Hindlimb muscle (tissue), 1 donor: ENCODE measurements at regions not wholly inside any gene's neighbourhood (a gene's known extent, or its start where the extent isn't known, plus 50 kb on each side); places are given as distances from the start of the nearest gene placed in this dataset.
"Not testable (repeated sequence)": the region's sequence is repeated elsewhere in the genome, so short reads cannot be mapped to it uniquely, and the experiment has no call there.

Source experiments
- DNase-seq: peaks from one replicate; pipeline ENCODE4 v3.0.0-alpha.2; 2013

DNA sequence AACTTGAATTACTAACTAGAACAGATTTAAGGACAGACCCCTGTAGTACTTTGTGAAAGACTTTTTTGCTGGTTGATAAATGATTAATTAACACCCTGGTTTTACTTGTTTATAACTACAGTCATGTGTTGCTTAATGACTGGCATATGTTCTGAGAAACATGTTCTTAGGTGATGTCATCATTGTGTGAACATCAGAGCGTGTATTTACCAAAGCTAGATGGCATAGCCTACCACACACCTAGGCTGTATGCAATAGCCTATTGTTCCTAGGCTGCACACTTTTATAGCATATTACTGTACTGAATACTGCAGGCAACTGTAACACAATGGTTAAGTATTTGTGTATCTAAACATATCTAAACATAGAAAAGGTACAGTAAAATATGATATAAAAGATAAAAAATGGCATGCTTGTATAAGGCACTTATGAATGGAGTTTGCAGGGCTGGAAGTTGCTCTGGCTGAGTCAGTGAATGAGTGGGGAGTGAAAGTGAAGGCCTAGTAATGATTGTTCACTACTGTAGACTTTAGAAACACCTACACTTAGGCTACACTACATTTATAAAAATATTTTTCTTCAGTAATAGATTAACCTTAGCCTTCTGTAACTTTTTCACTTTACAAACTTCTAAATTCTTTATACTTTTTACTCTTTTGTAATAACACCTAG lies 260.3 kb downstream of the KCNRG start:
- DNase-seq, result no peak

DNA sequence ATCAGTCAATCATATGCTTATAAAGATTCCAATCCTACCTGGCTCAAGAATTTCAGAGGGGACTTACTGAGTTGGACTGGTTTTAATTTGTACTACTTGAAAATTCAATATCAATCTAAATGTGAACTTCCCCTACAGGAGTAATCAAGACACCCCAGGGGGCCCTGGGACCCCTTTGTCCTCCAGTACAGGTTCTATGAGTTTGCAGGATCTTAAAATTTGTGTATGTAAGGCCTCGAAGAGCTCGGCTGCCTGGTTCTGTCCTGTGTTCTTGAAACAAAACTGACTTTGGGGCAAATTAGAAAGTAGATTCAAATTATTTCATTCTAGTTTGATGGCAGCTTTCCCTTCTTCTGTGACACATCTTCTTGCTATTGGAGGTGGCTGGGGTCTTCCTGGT lies 261.3 kb downstream of the KCNRG start:
- DNase-seq, result no peak

DNA sequence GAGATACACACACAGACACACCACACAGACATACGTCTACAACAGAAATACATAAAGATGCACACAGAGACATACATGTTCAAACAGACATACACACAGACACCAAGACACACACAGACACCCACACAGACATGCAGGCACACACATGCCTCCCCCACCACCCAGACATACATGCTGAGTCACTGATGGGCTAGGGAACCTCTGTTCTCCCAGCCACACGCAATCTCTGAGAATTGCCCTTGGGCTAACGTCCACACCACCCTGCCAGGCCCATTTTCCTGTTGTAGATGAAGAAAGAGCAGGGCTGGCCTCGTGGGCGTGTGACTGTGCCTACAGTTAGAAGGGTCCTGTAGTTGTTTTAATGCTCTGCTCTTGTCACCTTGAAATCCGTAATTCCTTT lies 261.9 kb downstream of the KCNRG start:
- no peak for DNase-seq

DNA sequence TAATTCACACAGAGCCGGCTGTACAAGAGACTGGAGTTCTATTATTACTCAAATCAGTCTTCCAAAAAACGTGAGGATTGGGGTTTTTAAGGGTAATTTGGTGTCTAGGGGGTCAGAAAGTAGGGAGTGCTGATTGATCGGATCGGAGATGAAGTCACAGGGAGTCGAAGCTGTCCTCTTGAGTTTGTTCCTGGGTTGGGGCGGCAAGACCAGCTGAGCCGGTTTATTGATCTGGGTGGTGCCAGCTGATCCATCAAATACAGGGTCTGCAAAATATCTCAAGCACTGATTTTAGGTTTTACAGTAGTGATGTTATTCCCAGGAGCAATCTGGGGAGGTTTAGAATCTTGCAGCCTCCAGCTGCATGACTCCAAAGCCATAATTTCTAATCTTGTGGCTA lies 262.7 kb downstream of the KCNRG start:
- no peak for DNase-seq

DNA sequence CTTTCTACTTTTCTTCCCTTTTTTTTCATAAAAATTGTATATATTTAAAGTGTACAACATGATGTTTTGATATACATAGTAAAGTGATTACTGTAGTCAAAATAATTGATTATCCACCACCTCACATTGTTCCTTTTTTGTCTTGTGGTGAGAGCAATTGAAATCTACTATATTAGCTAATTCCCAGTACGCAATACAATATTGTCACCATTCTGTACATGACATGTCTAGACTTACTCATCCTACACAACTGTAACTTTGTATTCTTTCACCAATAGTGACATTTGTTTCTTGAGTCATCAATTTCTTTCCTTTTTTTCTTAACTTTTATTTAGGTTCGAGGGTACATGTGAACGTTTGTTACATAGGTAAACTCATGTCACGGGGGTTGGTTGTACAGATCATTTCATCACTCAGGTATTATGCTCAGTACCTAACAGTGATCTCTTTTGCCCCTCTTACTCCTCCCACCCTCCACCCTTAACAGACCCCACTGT lies 265.2 kb downstream of the KCNRG start:
- DNase-seq, result no peak

DNA sequence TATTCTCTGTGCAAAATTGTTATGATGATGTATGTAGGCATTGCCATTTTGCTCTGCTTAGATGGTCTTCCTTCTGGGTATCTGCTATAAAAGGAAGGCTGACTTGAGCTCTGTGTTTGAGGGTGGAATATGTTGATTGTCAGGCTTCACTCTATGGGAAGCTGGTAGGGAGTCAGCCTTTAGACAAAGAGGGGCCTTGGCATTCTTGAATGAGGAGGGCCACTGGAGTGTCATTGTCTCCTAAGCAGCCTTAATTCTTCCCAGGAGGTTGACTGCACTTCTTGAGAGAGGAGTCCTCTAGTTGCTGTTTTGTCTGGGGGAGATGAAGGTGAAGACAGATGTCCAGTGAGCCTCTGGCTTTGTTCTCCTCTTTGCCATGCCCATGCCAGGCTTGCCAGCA lies 266.8 kb downstream of the KCNRG start:
- no peak for DNase-seq

DNA sequence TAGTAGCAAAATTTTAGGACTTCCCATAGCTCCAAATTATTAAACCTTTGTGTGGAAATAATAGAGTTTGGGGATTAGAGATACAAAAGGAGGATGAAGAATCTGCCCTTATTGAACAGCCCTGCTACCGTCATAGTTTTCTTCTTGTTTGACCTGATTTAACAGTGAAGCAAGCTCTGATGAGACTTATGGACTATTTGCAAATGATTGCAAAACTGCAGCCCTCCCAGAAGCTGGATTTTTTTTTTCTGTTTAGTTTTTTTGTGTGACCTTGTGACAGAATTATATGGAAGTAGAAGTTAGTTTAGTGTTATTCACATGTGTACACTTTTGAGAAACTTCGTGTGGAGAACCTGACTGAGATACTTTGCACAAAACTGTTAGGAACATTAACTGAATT lies 267.8 kb downstream of the KCNRG start:
- DNase-seq, result no peak

DNA sequence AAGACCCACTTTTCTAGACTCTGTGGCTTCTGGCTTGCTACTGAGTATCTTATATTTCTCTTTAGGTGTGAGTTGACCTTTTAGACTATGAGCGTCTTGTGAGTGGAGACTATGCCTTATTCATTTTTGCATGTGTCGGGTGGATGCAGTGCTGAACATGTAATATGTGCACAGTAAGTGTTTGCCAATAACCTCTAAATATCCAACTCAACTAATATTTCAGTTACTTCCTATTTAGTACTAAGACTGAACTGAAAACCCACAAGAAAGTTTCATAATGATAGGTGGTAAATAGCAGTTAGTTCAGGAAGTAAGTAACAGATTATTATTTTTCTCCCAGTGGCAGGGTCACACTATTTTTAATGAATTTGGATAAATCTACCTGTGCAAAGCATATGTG lies 269.3 kb downstream of the KCNRG start:
- DNase-seq, result no peak

DNA sequence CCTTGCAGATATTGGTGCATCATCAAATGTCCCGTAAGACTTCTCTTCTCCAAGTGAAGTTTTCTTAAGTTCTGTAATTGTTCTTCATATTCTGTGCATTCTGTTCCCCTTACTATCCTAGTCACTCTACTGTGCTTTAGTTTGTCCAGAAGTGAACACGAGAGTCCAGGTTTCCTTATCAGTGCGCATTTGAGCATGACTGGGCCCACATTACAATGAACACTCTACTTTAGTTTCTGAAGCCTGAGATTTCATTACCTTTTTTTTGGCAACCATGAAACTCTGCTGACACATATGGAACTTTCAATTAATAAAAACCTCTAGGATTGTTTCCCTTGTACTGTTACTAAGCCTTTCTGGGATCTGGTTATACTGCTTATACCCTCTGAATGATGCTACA lies 270.0 kb downstream of the KCNRG start:
- no peak for DNase-seq

DNA sequence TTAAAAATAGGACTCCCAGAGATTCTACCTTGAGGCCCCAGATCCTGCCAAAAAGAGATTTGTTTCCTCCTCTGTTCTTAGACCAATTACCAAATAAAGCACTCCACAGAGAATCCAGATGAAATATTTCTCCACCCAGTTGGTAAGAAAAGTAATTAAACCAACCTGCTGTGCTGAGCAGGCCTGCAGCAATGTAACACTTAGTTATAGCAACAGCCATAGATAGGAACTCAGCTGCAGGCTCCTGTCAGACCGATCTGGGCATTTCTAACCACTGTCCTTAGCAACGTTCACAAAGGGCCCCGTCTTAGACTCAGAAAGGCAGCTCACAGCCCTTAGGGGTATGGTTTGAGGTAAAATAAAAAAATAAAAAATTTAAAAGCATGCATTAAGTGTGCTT lies 271.1 kb downstream of the KCNRG start:
- DNase-seq, result no peak

DNA sequence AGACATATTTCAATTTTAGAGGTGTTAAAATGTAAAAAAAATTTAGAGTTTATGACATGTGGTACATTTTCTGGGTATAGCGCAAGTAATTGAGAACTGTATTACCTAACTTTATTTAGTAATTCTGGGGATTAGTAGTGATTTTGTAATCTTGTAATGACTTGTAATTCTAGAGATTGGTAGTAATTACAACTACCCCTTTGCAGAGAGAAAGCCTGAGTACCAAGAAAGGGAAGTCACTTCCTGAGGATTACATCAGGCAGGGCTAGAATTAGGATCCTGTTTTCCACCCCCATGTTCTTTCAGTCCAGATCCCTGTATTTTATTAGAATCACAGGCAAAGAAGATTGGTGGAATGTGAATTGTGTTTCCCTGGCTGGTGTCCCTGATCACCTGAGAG lies 274.9 kb downstream of the KCNRG start:
- no peak for DNase-seq

DNA sequence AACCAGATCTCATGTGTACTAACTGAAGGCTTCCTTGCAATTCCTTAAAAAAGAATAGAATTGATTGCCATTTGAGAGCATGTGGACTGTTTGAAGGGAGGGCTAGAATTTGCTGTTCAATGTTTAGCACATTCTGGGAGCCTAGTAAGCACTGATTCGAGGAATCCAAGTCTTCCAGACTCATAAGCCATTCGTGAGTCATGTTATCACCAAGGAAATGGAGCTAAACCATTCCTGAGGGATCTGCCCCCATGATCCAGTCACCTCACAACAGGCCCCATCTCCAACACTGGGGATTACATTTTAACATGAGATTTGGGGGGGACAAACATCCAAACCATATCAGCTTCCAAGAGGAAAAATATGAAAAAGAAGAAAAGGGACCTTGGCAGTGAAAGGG lies 276.4 kb downstream of the KCNRG start:
- DNase-seq, result no peak

DNA sequence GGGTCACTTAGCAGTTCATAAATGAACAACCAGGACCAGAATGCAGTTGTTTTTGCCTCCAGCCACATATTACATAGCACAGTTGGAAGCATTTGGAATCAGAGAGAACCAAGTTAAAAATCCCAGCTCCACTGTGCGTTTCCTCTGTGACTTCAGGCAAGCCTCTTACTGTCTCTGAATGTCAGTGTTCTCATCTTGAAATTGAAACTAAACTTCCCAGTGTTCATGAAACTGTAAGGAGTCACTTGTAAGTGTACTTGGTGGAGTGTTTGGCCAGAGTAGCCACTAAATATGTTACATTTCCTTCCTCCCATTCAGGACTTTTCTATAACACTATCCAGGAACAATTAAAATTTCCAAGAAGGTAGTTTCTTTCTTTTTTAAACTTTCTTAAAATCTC lies 276.8 kb downstream of the KCNRG start:
- no peak for DNase-seq

DNA sequence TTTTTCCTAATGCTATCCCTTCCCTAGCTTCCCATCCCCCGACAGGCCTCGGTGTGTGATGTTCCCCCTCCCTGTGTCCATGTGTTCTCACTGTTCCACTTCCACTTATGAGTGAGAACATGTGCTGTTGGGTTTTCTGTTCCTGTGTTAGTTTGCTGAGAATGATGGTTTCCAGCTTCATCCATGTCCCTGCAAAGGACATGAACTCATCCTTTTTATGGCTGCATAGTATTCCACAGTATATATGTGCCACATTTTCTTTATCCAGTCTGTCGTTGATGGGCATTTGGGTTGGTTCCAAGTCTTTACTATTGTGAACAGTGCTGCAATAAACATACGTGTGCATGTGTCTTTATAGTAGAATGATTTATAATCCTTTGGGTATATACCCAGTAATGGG lies 279.2 kb downstream of the KCNRG start:
- not testable (repeated sequence) for DNase-seq

DNA sequence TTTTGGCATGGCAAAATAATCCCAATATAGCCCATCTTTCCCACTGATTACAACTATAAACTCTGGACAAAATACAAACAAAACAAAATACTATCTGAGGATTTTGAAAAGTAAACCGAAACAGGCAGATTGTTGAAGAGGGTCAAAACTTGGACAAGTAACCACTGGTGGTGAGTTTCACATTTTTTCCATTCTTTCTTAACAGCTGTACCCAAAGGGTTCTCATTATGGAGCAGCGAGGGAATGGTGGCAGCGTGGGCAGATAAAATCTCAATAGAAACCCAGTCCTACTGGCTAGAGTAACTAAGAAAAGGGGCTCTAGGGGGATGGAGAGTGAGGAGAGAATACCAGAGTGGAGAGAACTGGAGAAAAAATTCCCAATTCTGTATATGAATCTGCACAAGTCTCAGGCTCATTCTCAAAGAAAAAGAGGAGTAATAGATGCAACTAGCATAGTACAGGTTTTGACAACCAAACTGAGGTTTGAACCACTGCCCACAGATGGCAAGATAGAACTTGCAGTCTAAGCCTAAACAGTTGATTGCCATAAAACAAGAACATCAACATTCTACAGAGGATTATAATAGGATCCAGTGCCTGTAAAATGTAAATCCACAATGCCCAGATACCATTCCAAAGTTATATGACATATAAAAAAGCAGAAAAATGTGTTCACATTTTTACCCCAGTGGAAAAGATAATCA lies 284.5 kb downstream of the KCNRG start:
- no peak for DNase-seq

DNA sequence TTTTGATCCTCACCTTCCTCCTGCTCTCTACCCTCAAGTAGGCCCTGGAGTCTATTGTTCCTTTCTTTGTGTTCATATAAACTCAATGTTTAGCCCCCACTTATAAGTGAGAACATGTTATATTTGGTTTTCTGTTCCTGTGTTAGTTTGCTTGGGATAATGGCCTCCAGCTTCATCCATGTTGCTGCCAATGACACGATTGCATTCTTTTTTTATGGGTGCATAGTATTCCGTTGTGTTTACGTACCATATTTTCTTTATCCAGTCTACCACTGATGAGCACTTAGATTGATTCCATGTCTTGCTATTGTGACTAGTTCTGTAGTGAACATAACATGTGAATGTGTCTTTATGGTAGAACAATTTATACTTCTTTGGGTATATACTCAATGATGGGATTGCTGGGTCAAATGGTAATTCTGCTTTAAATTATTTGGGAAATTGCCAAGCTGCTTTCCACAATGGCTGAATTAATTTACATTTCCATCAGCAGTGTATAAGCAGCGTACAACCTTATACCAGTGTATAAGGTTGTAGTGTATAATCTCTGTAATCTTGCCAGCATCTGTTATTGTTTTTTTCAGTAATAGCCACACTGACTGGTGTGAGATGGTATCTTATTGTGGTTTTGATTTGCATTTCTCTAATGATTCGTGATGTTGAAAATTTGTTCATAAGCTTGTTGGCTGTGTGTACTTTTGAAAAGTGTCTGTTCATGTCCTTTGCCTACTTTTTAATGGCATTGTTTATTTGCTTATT lies 288.9 kb downstream of the KCNRG start:
- DNase-seq, result no peak

DNA sequence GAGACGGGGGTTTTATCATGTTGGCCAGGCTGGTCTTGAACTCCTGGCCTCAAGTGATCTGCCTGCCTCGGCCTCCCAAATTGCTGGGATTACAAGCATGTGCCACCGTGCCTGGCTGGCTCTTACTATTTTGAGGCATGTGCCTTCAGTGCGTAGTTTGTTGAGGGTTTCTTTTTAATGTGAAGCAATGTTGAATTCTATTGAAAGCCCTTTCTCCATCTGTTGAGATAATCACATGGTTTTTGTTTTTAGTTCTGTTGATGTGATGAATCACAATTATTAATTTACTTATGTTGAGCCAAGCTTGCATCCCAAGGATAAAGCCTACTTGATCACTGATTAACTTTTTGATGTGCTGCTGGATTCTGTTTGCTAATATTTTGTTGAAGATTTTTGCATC lies 290.9 kb downstream of the KCNRG start:
- DNase-seq, result no peak

DNA sequence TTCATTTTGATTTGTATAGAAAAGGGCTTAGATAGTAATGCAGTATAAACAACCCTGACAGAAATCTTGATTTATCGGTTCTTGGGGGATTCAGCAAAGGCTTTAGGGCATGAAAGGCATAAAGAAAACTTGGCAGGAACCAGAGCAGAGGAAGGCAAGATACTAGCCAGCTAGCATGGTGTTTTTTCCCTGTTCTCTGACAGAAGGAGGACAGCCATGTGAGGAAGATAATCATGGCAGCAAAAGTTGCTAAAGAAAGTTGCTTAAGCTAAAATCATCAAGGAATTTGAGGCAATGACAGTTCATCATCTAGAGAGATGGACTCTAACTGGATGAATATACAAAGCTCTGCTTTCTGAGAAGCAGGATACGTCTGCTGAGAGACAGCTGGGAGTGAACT lies 294.1 kb downstream of the KCNRG start:
- DNase-seq, result no peak

DNA sequence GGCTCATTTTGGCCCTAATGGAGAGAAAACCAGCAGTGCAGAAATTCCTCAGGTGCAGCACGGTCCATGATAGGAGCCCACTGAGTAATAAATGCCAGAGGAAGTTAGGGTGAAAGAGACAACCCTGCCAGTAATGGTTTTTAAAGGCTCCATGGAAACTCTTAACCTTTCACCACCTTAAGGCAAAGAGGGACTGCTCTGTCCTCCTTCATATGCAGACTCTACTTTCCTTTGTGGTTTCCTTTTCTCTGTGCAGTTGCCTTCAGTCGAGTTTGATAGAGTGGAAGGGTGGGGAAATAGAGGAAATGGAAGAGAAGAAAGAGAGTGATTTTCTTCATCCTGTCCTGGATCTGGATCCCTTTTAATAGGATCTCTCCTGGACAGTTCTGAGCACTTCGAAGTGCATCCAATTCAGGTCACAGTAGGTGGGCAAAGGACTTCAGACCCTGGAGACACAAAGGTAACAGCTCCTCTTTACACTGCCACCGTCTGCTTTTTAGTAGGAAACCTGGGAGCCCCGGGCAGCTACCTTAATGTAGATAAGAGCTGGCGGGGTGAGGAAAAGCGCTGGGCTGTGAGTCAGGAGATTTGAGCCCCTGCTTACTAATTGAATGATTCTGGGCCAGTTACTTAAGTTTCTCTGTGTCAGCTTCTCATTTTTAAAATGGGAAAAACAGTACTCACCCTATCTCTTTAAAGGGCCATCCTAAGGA lies 294.8 kb downstream of the KCNRG start:
- no peak for DNase-seq

DNA sequence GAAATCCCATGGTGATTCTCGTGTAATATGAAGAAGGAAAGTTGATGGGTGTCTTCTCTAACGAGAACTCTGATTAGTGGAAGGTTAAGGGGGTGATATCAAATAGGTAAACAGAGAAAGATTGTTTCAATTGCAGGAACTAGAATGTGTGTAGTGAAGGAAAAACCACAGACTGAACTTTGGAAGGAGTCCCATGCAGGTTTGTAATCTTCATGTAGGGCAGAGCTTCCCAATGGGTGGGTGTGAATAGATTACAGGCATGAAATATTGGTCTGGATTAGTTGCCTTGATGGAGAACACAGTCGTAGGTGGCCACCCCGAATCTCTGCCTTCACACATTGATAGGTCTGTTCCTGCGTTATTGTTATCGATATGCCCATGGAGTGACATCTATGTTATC lies 295.5 kb downstream of the KCNRG start:
- DNase-seq, result no peak

DNA sequence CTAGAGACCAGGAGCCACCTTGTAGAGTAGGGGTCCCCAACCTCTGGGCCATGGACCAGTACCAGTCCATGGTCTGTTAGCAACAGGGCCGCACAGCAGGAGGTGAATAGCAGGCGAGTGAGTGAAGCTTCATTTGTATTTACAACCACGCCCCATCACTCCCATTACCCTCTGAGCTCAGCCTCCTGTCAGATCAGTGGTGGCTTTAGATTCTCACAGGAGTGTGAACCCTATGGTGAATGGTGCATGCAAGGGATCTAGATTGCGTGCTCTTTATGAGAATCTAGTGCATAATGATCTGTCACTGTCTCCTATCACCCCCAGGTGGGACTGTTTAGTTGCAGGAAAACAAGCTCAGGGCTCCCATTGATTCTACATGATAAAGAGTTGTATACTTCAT lies 303.6 kb downstream of the KCNRG start:
- no peak for DNase-seq

DNA sequence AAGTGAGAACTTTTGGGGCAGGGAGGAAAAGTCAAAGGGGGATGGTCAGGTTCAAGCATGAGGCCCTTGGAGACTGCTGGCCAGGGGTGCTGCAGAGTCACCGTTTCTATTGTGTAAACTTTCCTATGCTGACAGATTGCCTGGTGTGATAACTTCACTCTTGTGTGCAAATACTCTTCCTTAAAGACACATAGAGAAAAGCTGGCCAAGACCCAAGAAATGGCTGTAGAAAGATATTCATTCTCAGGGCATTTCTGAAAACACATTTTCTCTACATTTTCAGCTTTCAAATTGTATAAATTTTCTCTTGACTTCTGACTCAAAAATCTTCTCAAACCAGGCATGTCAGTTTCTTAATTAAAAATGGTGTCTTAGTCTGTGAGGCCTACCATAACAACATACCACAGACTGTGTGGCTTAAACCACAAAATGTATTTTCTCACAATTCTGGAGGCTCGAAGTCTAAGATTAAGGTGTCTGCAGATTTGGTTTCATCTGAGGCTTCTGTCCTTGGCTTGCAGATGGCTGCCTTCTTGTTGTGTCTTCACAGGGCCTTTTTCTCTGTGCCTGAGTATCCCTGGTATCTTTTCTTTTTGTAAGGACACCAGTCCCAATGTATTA lies 304.5 kb downstream of the KCNRG start:
- no peak for DNase-seq
